Bronchial epithelial cell (primary cell): ENCODE measurements at regions not wholly inside any gene's neighbourhood (a gene's known extent, or its start where the extent isn't known, plus 50 kb on each side); places are given as distances from the start of the nearest gene placed in this dataset.

ENCODE experiments used
- DNase-seq: peaks from one replicate; pipeline ENCODE4 v3.0.0-alpha.2; 2010; ENCODE audit warnings: low read depth
- FAIRE-seq: peaks from 2 replicates; lab custom pipeline; 2011; peaks lifted over from hg19 to GRCh38; lab: Jason Lieb, UNC
- H3K27me3 ChIP-seq: 2 replicates; pipeline ENCODE4 v1.5.1; 2011; ENCODE audit warnings: low read length; ENCODE audit not compliant: control insufficient read depth, insufficient read depth
- H3K36me3 ChIP-seq: 2 replicates; pipeline ENCODE4 v1.5.1; 2011; ENCODE audit warnings: low read length; ENCODE audit not compliant: control insufficient read depth, insufficient read depth
- H3K4me3 ChIP-seq: 2 replicates; pipeline ENCODE4 v1.5.1; 2011; ENCODE audit warnings: mild to moderate bottlenecking, low read depth, low read length, control low read depth
- CTCF ChIP-seq: IDR thresholded peaks from 2 replicates; pipeline ENCODE4 v1.5.1; 2011; ENCODE audit warnings: mild to moderate bottlenecking, moderate library complexity, low read length, control low read depth, inconsistent platforms; ENCODE audit not compliant: insufficient read depth, severe bottlenecking

- FAIRE-seq (no peak), DNase-seq (no peak)
- H3K4me3 ChIP-seq, result no peak overlapping the region
- no peak for TF ChIP-seq CTCF
- H3K27me3 ChIP-seq, result no peaks in the 10 kb centered on the region
- H3K36me3 ChIP-seq, result no peaks in the 10 kb centered on the region
Measured at GRCh38 chr20:48060841-48061720, 275.8 kb upstream of the SULF2 start.

- Histone ChIP-seq H3K27me3 (no peaks in the 10 kb centered on the region), H3K36me3 (no peaks in the 10 kb centered on the region), H3K4me3 (no peak overlapping the region)
- DNase-seq, result no peak
- no peak for TF ChIP-seq CTCF
- no peak for FAIRE-seq
Measured at GRCh38 chr20:48058611-48059559, 273.6 kb upstream of the SULF2 start.

- FAIRE-seq, result no peak
- no peaks in the 10 kb centered on the region for H3K36me3 ChIP-seq
- TF ChIP-seq CTCF, result no peak
- DNase-seq, result no peak
- no peaks in the 10 kb centered on the region for H3K27me3 ChIP-seq
- H3K4me3 ChIP-seq, result no peak overlapping the region
Measured at GRCh38 chr20:48057739-48058138, 272.5 kb upstream of the SULF2 start.

- Histone ChIP-seq H3K36me3 (no peaks in the 10 kb centered on the region), H3K4me3 (no peak overlapping the region), H3K27me3 (no peaks in the 10 kb centered on the region)
- no peak for DNase-seq
- no peak for FAIRE-seq
- TF ChIP-seq CTCF, result no peak
Measured at GRCh38 chr20:48057251-48057650, 272.0 kb upstream of the SULF2 start.

- Histone ChIP-seq H3K27me3 (no peaks in the 10 kb centered on the region), H3K36me3 (no peaks in the 10 kb centered on the region), H3K4me3 (no peak overlapping the region)
- no peak for TF ChIP-seq CTCF
- DNase-seq, result no peak
- no peak for FAIRE-seq
Measured at GRCh38 chr20:48056218-48056617, 270.9 kb upstream of the SULF2 start.
